ENCODE measurements at regions not wholly inside any gene's neighbourhood (a gene's known extent, or its start where the extent isn't known, plus 50 kb on each side); places are given as distances from the start of the nearest gene placed in this dataset.

GRCh38 chr2:7394195-7394594, 477.0 kb downstream of the RNF144A start:
- TF ChIP-seq ZNF274 (IDR thresholded peaks at IDR 0.05; ENCODE audit: low read depth, low read length) (no peak), YY1 (IDR thresholded peaks at IDR 0.05; ENCODE audit: insufficient read depth, insufficient read length) (no peak)

Measured in NT2/D1 (cell line).